SK-N-SH (cell line): ENCODE measurements at regions not wholly inside any gene's neighbourhood (a gene's known extent, or its start where the extent isn't known, plus 50 kb on each side); places are given as distances from the start of the nearest gene placed in this dataset.

Experiments
- CTCF ChIA-PET: fragments of 300-600, 350-600 bp; formaldehyde crosslinking; extraction: SDS; loops from one replicate; lab custom pipeline; 2021; lab: Yijun Ruan, JAX
- POLR2A ChIA-PET: fragments of 350-600 bp; sonication (Branson Sonifier 250); formaldehyde crosslinking; extraction: SDS; loops from one replicate; lab custom pipeline; 2020; ENCODE audit warnings: antibody characterized with exemption, inconsistent platforms; lab: Yijun Ruan, JAX
- DNase-seq: peaks from one replicate; pipeline ENCODE4 v3.0.0; 2012
- H2AFZ ChIP-seq: fragments of 200-600 bp; sonication (generic); 2 replicates; pipeline ENCODE4 v1.8.1; 2016; ENCODE audit warnings: antibody characterized with exemption, mild to moderate bottlenecking, low read depth
- H3F3A ChIP-seq: fragments of 200-600 bp; sonication (generic); replicated peaks from 2 replicates; pipeline ENCODE3; 2016; ENCODE audit warnings: antibody characterized with exemption, mild to moderate bottlenecking; ENCODE audit not compliant: insufficient read depth
- H3K27ac ChIP-seq, 2 experiments: fragments of 200-500 bp in 1 of 2; fragments of 200-600 bp in 1 of 2; sonication (Bioruptor generic) in 1 of 2; sonication (generic), shearing (Covaris generic) in 1 of 2; 2 replicates each; pipeline versions ENCODE4 v1.5.1 to v1.6.1; 2014 to 2016; ENCODE audit warnings: low read depth in 2 of 2, inconsistent platforms in 1 of 2, low read length in 1 of 2, mild to moderate bottlenecking in 1 of 2, mixed read lengths in 1 of 2
- H3K27me3 ChIP-seq: fragments of 200-600 bp; sonication (generic), shearing (Covaris generic); 2 replicates; pipeline ENCODE4 v1.6.1; 2016; ENCODE audit warnings: mixed run types; ENCODE audit not compliant: insufficient read depth
- H3K36me3 ChIP-seq, 2 experiments: fragments of 200-500 bp in 1 of 2; fragments of 200-600 bp in 1 of 2; sonication (Bioruptor generic) in 1 of 2; sonication (generic) in 1 of 2; replicated peaks in 1 of 2; 2 replicates each; pipeline versions ENCODE3 to v1.5.1; 2014 to 2016; ENCODE audit warnings: low read length in 1 of 2, mild to moderate bottlenecking in 1 of 2; ENCODE audit not compliant: insufficient read depth in 2 of 2, control insufficient read depth in 1 of 2
- H3K4me1 ChIP-seq, 2 experiments: fragments of 200-500 bp in 1 of 2; fragments of 200-600 bp in 1 of 2; sonication (Bioruptor generic) in 1 of 2; sonication (generic), shearing (Covaris generic) in 1 of 2; 2 replicates each; pipeline versions ENCODE4 v1.5.1 to v1.6.1; 2014 to 2016; ENCODE audit warnings: low read depth in 1 of 2, low read length in 1 of 2, mixed run types in 1 of 2; ENCODE audit not compliant: insufficient read depth in 2 of 2, control insufficient read depth in 1 of 2
- H3K4me2 ChIP-seq: fragments of 200-600 bp; sonication (generic), shearing (Covaris generic); 2 replicates; pipeline ENCODE4 v1.6.1; 2017; ENCODE audit warnings: mixed run types
- H3K4me3 ChIP-seq, 2 experiments: fragments of 200-500 bp in 1 of 2; fragments of 200-600 bp in 1 of 2; sonication (Bioruptor generic) in 1 of 2; sonication (generic), shearing (Covaris generic) in 1 of 2; 2 replicates each; pipeline versions ENCODE4 v1.5.1 to v1.8.1; 2014 to 2016; ENCODE audit warnings: low read depth in 2 of 2, inconsistent platforms in 1 of 2, low read length in 1 of 2, mild to moderate bottlenecking in 1 of 2, mixed read lengths in 1 of 2, moderate library complexity in 1 of 2
- H3K79me2 ChIP-seq: fragments of 200-600 bp; sonication (generic); 2 replicates; pipeline ENCODE4 v1.8.1; 2017; ENCODE audit warnings: mild to moderate bottlenecking; ENCODE audit not compliant: insufficient read depth
- H3K9ac ChIP-seq: fragments of 200-600 bp; sonication (generic); 2 replicates; pipeline ENCODE4 v1.6.1; 2017; ENCODE audit warnings: mixed run types
- H3K9me2 ChIP-seq: fragments of 200-600 bp; sonication (generic); 2 replicates; pipeline ENCODE4 v1.6.1; 2017; ENCODE audit warnings: mixed run types
- H3K9me3 ChIP-seq: fragments of 200-600 bp; sonication (generic); 2 replicates; pipeline ENCODE4 v1.6.1; 2017; ENCODE audit warnings: mixed run types, mild to moderate bottlenecking, moderate library complexity
- H4K20me1 ChIP-seq: fragments of 200-600 bp; sonication (generic); 2 replicates; pipeline ENCODE4 v1.6.1; 2017; ENCODE audit warnings: mild to moderate bottlenecking, mixed run types; ENCODE audit not compliant: insufficient read depth
- CHD2 ChIP-seq: fragments of 150-350 bp; IDR thresholded peaks from 2 replicates; pipeline ENCODE4 v1.6.1; 2018; ENCODE audit warnings: low read length; ENCODE audit not compliant: partially characterized antibody
- ELF1 ChIP-seq: IDR thresholded peaks from 2 replicates; pipeline ENCODE4 v1.4.0; 2012
- FOSL2 ChIP-seq: IDR thresholded peaks from 2 replicates; pipeline ENCODE4 v1.4.0; 2012; ENCODE audit warnings: low read depth, mild to moderate bottlenecking, moderate library complexity, borderline replicate concordance
- FOXJ3 ChIP-seq: sonication (generic); formaldehyde crosslinking; IDR thresholded peaks from 2 replicates; pipeline ENCODE4 v1.5.1; 2020; ENCODE audit warnings: mild to moderate bottlenecking, missing genetic modification reagents
- FOXM1 ChIP-seq: IDR thresholded peaks from 2 replicates; pipeline ENCODE4 v1.4.0; 2012; ENCODE audit warnings: low read depth, mild to moderate bottlenecking
- GABPA ChIP-seq: IDR thresholded peaks from 2 replicates; pipeline ENCODE4 v1.4.0; 2012; ENCODE audit warnings: low read depth, mild to moderate bottlenecking
- GATA2 ChIP-seq: sonication (generic); formaldehyde crosslinking; IDR thresholded peaks from 2 replicates; pipeline ENCODE4 v1.5.0; 2020; ENCODE audit warnings: mild to moderate bottlenecking, missing genetic modification reagents
- JUND ChIP-seq: IDR thresholded peaks from 2 replicates; pipeline ENCODE4 v1.4.0; 2012
- NFIC ChIP-seq: IDR thresholded peaks from 2 replicates; pipeline ENCODE4 v1.4.0; 2012; ENCODE audit warnings: borderline replicate concordance
- POLR2AphosphoS5 ChIP-seq: IDR thresholded peaks from 2 replicates; pipeline ENCODE4 v1.6.1; 2012; ENCODE audit warnings: low read depth, low read length
- RAD21 ChIP-seq: IDR thresholded peaks from 2 replicates; pipeline ENCODE4 v1.6.1; 2012; ENCODE audit warnings: mild to moderate bottlenecking, low read length
- RCOR1 ChIP-seq: fragments of 150-350 bp; IDR thresholded peaks from 2 replicates; pipeline ENCODE4 v1.6.1; 2017; ENCODE audit warnings: antibody characterized with exemption, low read length
- RFX5 ChIP-seq: IDR thresholded peaks from 2 replicates; pipeline ENCODE4 v1.6.1; 2012; ENCODE audit warnings: mild to moderate bottlenecking, improper control_type of control experiment, low read length
- RXRA ChIP-seq: IDR thresholded peaks from 2 replicates; pipeline ENCODE4 v1.4.0; 2012; ENCODE audit warnings: low read depth, mild to moderate bottlenecking, borderline replicate concordance
- SIN3A ChIP-seq: IDR thresholded peaks from 2 replicates; pipeline ENCODE4 v1.6.1; 2012; ENCODE audit warnings: low read depth, mild to moderate bottlenecking, low read length, moderate library complexity, borderline replicate concordance
- TCF12 ChIP-seq: IDR thresholded peaks from 2 replicates; pipeline ENCODE4 v1.4.0; 2012
- TEAD4 ChIP-seq: IDR thresholded peaks from 2 replicates; pipeline ENCODE4 v1.4.0; 2012; ENCODE audit warnings: mild to moderate bottlenecking, borderline replicate concordance; ENCODE audit not compliant: insufficient read depth
- YY1 ChIP-seq: IDR thresholded peaks from 2 replicates; pipeline ENCODE4 v1.4.0; 2012; ENCODE audit warnings: low read depth, mild to moderate bottlenecking
- WGBS: methylation state at CpG from one replicate; pipeline ENCODE4 v1.1.6; 2017; ENCODE audit warnings: low lambda C conversion rate; 5-methylcytosine and 5-hydroxymethylcytosine counted together
- TF ChIP-seq, protein P1 (sequence below): IDR thresholded peaks from 2 replicates; pipeline ENCODE4 v1.6.1; 2012; ENCODE audit warnings: mild to moderate bottlenecking, low read depth, low read length, moderate library complexity
- TF ChIP-seq, protein P2 (sequence below): IDR thresholded peaks from 2 replicates; pipeline ENCODE4 v1.4.0; 2012; ENCODE audit warnings: low read depth
- TF ChIP-seq, protein P3 (sequence below): fragments of 200-600 bp; sonication (generic); IDR thresholded peaks from 2 replicates; pipeline ENCODE4 v1.6.1; 2017; ENCODE audit warnings: antibody characterized with exemption, mild to moderate bottlenecking, moderate library complexity
- TF ChIP-seq, protein P4 (sequence below): fragments of 150-350 bp; IDR thresholded peaks from 2 replicates; pipeline ENCODE4 v1.6.1; 2016; ENCODE audit warnings: mild to moderate bottlenecking, low read depth, low read length
- TF ChIP-seq, protein P5 (sequence below): IDR thresholded peaks from 2 replicates; pipeline ENCODE4 v1.4.0; 2012; ENCODE audit warnings: low read depth, borderline replicate concordance

DNA sequence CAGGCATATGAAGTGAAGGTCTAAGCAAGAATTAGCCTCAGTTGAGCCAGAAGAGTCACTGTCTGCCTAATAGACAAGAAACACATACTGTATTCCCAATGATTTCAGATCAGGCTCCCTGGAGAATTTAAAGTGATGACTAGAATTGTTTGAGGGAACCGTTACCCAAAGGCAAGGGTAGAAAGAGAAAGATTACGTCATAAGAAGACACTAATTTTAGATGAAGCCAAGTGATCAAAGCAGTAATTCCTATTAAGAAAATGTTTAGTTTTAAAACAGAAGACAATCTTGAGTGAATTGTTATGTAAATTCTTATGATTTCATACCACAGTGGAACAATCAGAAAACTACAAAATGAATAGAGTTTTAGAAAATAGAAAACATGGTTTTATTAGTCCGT, 194.5 kb upstream of the ARSJ start:
- Histone ChIP-seq H2AFZ (no peak overlapping the region), H4K20me1 (no peaks in the 10 kb centered on the region), H3K9ac (no peak overlapping the region), H3K4me2 (no peak overlapping the region)
- ChIA-PET CTCF (no interaction called here), POLR2A (no interaction called here)
- TF ChIP-seq JUND: no peak
- no peak for TF ChIP-seq ELF1
- no peak for TF ChIP-seq SIN3A
- TF ChIP-seq, protein P1, sequence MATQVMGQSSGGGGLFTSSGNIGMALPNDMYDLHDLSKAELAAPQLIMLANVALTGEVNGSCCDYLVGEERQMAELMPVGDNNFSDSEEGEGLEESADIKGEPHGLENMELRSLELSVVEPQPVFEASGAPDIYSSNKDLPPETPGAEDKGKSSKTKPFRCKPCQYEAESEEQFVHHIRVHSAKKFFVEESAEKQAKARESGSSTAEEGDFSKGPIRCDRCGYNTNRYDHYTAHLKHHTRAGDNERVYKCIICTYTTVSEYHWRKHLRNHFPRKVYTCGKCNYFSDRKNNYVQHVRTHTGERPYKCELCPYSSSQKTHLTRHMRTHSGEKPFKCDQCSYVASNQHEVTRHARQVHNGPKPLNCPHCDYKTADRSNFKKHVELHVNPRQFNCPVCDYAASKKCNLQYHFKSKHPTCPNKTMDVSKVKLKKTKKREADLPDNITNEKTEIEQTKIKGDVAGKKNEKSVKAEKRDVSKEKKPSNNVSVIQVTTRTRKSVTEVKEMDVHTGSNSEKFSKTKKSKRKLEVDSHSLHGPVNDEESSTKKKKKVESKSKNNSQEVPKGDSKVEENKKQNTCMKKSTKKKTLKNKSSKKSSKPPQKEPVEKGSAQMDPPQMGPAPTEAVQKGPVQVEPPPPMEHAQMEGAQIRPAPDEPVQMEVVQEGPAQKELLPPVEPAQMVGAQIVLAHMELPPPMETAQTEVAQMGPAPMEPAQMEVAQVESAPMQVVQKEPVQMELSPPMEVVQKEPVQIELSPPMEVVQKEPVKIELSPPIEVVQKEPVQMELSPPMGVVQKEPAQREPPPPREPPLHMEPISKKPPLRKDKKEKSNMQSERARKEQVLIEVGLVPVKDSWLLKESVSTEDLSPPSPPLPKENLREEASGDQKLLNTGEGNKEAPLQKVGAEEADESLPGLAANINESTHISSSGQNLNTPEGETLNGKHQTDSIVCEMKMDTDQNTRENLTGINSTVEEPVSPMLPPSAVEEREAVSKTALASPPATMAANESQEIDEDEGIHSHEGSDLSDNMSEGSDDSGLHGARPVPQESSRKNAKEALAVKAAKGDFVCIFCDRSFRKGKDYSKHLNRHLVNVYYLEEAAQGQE: no peak
- TF ChIP-seq RFX5: no peak
- TF ChIP-seq, protein P2, sequence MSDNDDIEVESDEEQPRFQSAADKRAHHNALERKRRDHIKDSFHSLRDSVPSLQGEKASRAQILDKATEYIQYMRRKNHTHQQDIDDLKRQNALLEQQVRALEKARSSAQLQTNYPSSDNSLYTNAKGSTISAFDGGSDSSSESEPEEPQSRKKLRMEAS: no peak
- no peak for TF ChIP-seq YY1
- TF ChIP-seq FOXM1: no peak
- TF ChIP-seq, protein P3, sequence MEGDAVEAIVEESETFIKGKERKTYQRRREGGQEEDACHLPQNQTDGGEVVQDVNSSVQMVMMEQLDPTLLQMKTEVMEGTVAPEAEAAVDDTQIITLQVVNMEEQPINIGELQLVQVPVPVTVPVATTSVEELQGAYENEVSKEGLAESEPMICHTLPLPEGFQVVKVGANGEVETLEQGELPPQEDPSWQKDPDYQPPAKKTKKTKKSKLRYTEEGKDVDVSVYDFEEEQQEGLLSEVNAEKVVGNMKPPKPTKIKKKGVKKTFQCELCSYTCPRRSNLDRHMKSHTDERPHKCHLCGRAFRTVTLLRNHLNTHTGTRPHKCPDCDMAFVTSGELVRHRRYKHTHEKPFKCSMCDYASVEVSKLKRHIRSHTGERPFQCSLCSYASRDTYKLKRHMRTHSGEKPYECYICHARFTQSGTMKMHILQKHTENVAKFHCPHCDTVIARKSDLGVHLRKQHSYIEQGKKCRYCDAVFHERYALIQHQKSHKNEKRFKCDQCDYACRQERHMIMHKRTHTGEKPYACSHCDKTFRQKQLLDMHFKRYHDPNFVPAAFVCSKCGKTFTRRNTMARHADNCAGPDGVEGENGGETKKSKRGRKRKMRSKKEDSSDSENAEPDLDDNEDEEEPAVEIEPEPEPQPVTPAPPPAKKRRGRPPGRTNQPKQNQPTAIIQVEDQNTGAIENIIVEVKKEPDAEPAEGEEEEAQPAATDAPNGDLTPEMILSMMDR: no peak
- no peak for TF ChIP-seq RAD21
- TF ChIP-seq NFIC: no peak
- TF ChIP-seq FOXJ3: no peak
- TF ChIP-seq, all 33 proteins: peak for 0
- 88% methylated on average over 3 of the region's 3 CpGs for WGBS
- DNase-seq: no peak
- 0 out of 2 replicates have a peak, but pooled peaks cover 2% of the 10 kb centered on the region for H3K9me2 ChIP-seq
- no peaks in the 10 kb centered on the region; a peak in 1 of 4 replicates for H3K4me1 ChIP-seq
- H3F3A ChIP-seq: no peaks in the 10 kb centered on the region
- no peak overlapping the region for H3K4me3 ChIP-seq
- H3K27ac ChIP-seq: no peak overlapping the region
- no peaks in the 10 kb centered on the region for H3K79me2 ChIP-seq
- H3K27me3 ChIP-seq: no peaks in the 10 kb centered on the region
- H3K36me3 ChIP-seq: peaks cover 0 to 3% of the 10 kb centered on the region in 2 experiments
- H3K9me3 ChIP-seq: no peaks in the 10 kb centered on the region

DNA sequence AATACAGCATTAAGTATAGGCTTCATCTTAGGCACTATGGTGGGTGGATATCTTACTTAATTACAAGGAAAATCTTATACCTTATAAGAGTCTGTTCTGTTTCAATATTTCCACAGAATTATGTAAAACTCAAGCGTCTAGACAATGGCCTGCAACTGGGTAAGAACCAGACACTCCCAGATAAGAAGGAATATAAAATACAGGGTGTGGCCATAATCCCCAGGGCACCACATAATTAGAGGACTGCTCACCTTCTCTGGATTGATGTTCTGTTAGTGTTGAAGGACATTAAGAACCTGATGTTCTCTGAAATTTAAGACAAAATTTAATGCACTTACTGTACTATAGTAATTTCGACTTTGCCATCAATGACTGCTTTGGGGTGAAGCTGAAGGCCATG, 198.2 kb upstream of the ARSJ start:
- H2AFZ ChIP-seq: no peak overlapping the region
- no peak for DNase-seq
- no peak overlapping the region for H3K4me2 ChIP-seq
- ChIA-PET CTCF (no interaction called here), POLR2A (no interaction called here)
- H3K27me3 ChIP-seq: no peaks in the 10 kb centered on the region
- H3K27ac ChIP-seq: no peak overlapping the region
- 0 out of 2 replicates have a peak, but pooled peaks cover 4% of the 10 kb centered on the region for H3K9me3 ChIP-seq
- no peaks in the 10 kb centered on the region for H4K20me1 ChIP-seq
- WGBS: 45% methylated on average over 2 of the region's 2 CpGs
- H3K9ac ChIP-seq: no peak overlapping the region
- H3K79me2 ChIP-seq: no peaks in the 10 kb centered on the region
- no peaks in the 10 kb centered on the region for H3K4me1 ChIP-seq
- H3K4me3 ChIP-seq: no peak overlapping the region
- peaks cover 0 to 3% of the 10 kb centered on the region in 2 experiments for H3K36me3 ChIP-seq
- H3F3A ChIP-seq: no peaks in the 10 kb centered on the region
- 0 out of 2 replicates have a peak, but pooled peaks cover 1% of the 10 kb centered on the region for H3K9me2 ChIP-seq
- TF ChIP-seq FOXM1 (no peak), NFIC (no peak), CHD2 (no peak), TCF12 (no peak), RXRA (no peak), GABPA (no peak), FOSL2 (no peak), FOXJ3 (no peak), GATA2 (no peak), POLR2AphosphoS5 (no peak), RFX5 (no peak), TEAD4 (no peak), RCOR1 (no peak), ELF1 (no peak), RAD21 (no peak)
- TF ChIP-seq, protein P4, sequence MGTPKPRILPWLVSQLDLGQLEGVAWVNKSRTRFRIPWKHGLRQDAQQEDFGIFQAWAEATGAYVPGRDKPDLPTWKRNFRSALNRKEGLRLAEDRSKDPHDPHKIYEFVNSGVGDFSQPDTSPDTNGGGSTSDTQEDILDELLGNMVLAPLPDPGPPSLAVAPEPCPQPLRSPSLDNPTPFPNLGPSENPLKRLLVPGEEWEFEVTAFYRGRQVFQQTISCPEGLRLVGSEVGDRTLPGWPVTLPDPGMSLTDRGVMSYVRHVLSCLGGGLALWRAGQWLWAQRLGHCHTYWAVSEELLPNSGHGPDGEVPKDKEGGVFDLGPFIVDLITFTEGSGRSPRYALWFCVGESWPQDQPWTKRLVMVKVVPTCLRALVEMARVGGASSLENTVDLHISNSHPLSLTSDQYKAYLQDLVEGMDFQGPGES: no peak
- TF ChIP-seq, protein P5, sequence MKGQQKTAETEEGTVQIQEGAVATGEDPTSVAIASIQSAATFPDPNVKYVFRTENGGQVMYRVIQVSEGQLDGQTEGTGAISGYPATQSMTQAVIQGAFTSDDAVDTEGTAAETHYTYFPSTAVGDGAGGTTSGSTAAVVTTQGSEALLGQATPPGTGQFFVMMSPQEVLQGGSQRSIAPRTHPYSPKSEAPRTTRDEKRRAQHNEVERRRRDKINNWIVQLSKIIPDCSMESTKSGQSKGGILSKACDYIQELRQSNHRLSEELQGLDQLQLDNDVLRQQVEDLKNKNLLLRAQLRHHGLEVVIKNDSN: no peak
